Gastrocnemius medialis (tissue), 4 donors: ENCODE measurements at regions not wholly inside any gene's neighbourhood (a gene's known extent, or its start where the extent isn't known, plus 50 kb on each side); places are given as distances from the start of the nearest gene placed in this dataset.

ENCODE experiments used
- POLR2A ChIP-seq, 2 donors: fragments of 450-650 bp; IDR thresholded peaks; one replicate each; pipeline ENCODE4 v1.6.1; 2017; ENCODE audit warnings: antibody characterized with exemption in 2 of 2, mild to moderate bottlenecking in 2 of 2, moderate library complexity in 2 of 2
- TF ChIP-seq, protein P1 (sequence below), 5 experiments: fragments of 450-650 bp in 3 of 5; fragments of 200-600 bp in 2 of 5; sonication (generic) in 2 of 5; IDR thresholded peaks in 4 of 5; conservative IDR thresholded peaks in 1 of 5; 1 replicate in 4 of 5; 2 replicates in 1 of 5; pipeline ENCODE4 v1.5.1; 2016 to 2019; ENCODE audit warnings: antibody characterized with exemption in 5 of 5, mild to moderate bottlenecking in 3 of 5, moderate library complexity in 3 of 5

DNA sequence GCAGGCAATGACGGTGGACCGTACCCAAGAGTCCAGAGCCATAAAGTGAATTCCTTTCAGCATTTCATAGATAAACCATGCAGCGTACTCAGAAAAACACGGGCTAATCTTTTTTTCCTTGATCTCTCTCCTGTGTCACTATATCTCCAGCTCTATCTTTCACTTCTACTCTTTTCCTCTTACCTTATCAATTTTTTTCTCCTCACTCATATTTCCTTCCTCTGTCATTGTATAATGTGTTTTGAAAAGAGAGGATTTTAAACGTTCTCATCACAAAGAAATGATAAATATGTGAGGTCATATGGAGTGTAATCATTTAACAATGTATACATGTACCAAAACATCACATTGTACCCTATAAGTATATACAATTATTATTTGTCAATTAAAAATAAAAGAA is 176.5 kb downstream of the CPE start:
- TF ChIP-seq, protein P1, sequence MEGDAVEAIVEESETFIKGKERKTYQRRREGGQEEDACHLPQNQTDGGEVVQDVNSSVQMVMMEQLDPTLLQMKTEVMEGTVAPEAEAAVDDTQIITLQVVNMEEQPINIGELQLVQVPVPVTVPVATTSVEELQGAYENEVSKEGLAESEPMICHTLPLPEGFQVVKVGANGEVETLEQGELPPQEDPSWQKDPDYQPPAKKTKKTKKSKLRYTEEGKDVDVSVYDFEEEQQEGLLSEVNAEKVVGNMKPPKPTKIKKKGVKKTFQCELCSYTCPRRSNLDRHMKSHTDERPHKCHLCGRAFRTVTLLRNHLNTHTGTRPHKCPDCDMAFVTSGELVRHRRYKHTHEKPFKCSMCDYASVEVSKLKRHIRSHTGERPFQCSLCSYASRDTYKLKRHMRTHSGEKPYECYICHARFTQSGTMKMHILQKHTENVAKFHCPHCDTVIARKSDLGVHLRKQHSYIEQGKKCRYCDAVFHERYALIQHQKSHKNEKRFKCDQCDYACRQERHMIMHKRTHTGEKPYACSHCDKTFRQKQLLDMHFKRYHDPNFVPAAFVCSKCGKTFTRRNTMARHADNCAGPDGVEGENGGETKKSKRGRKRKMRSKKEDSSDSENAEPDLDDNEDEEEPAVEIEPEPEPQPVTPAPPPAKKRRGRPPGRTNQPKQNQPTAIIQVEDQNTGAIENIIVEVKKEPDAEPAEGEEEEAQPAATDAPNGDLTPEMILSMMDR (IDR thresholded peaks at IDR 0.05 in 4 of 5, conservative IDR thresholded peaks at IDR 0.05 in 1 of 5): no peak
- TF ChIP-seq POLR2A (IDR thresholded peaks at IDR 0.05): no peak
